H1 (cell line): ENCODE measurements at regions not wholly inside any gene's neighbourhood (a gene's known extent, or its start where the extent isn't known, plus 50 kb on each side); places are given as distances from the start of the nearest gene placed in this dataset.
A peak's percentile ranks its signal among the peaks of the same experiment; 100 is the strongest.

Experiments
- CTCF ChIA-PET: fragments of 300-600 bp; sonication (Branson Sonifier 250); formaldehyde crosslinking; loops from one replicate; lab custom pipeline; 2021; ENCODE audit not compliant: partially characterized antibody; lab: Charles Lee
- POLR2A ChIA-PET: fragments of 300-600 bp; sonication (Branson Sonifier 250); formaldehyde crosslinking; loops from one replicate; lab custom pipeline; 2021; ENCODE audit warnings: inconsistent platforms; ENCODE audit not compliant: partially characterized antibody; lab: Charles Lee
- DNase-seq, 2 experiments: peaks; one replicate each; pipeline versions ENCODE4 v3.0.0 to v3.0.0-alpha.2; 2010 to 2022; ENCODE audit warnings: low spot score in 2 of 2, low read depth in 1 of 2, mixed read lengths in 1 of 2
- FAIRE-seq: peaks from 2 replicates; lab custom pipeline; 2011; peaks lifted over from hg19 to GRCh38; lab: Jason Lieb, UNC
- H2AFZ ChIP-seq: 2 replicates; pipeline ENCODE4 v1.8.1; 2012; ENCODE audit warnings: low read length, inconsistent platforms
- H2AK5ac ChIP-seq: 2 replicates; pipeline ENCODE4 v1.6.1; 2013; ENCODE audit warnings: low read depth, low read length
- H2BK120ac ChIP-seq: replicated peaks from 2 replicates; pipeline ENCODE3; 2013; ENCODE audit warnings: low read depth, low read length, inconsistent platforms
- H2BK12ac ChIP-seq: 2 replicates; pipeline ENCODE4 v1.6.1; 2013; ENCODE audit warnings: low read depth, low read length
- H2BK15ac ChIP-seq: 2 replicates; pipeline ENCODE4 v1.6.1; 2013; ENCODE audit warnings: low read length
- H2BK20ac ChIP-seq: 2 replicates; pipeline ENCODE4 v1.6.1; 2013; ENCODE audit warnings: low read length
- H2BK5ac ChIP-seq: 2 replicates; pipeline ENCODE4 v1.6.1; 2013; ENCODE audit warnings: low read depth, low read length
- H3K14ac ChIP-seq: 2 replicates; pipeline ENCODE4 v1.6.1; 2013; ENCODE audit warnings: inconsistent platforms; ENCODE audit not compliant: insufficient read length
- H3K18ac ChIP-seq: 2 replicates; pipeline ENCODE4 v1.6.1; 2013; ENCODE audit warnings: low read length; ENCODE audit errors: extremely low read depth
- H3K23ac ChIP-seq: 2 replicates; pipeline ENCODE4 v1.6.1; 2013; ENCODE audit warnings: inconsistent platforms; ENCODE audit not compliant: insufficient read length
- H3K23me2 ChIP-seq: 2 replicates; pipeline ENCODE4 v1.6.1; 2013; ENCODE audit warnings: low read depth, low read length
- H3K27ac ChIP-seq: 2 replicates; pipeline ENCODE4 v1.6.1; 2011; ENCODE audit warnings: low read depth, low read length, inconsistent platforms
- H3K27me3 ChIP-seq, 4 experiments: replicated peaks in 1 of 4; 1 replicate in 1 of 4; 2 replicates in 3 of 4; pipeline versions ENCODE4 v1.6.1 to v1.8.1; 2011 to 2013; ENCODE audit warnings: low read length in 3 of 4, mild to moderate bottlenecking in 3 of 4, inconsistent platforms in 2 of 4, mixed read lengths in 2 of 4, moderate library complexity in 1 of 4; ENCODE audit not compliant: control insufficient read depth in 3 of 4, insufficient read depth in 3 of 4; ENCODE audit errors: extremely low read depth in 1 of 4
- H3K36me3 ChIP-seq, 4 experiments: 2 replicates each; pipeline versions ENCODE4 v1.6.1 to v1.8.1; 2011 to 2013; ENCODE audit warnings: mild to moderate bottlenecking in 4 of 4, low read length in 3 of 4, moderate library complexity in 2 of 4, control low read depth in 1 of 4, inconsistent platforms in 1 of 4; ENCODE audit not compliant: insufficient read depth in 4 of 4, control insufficient read depth in 2 of 4
- H3K4ac ChIP-seq: replicated peaks from 2 replicates; pipeline ENCODE3; 2013; ENCODE audit warnings: low read length, low read depth, mixed read lengths, inconsistent platforms; ENCODE audit not compliant: insufficient read length
- H3K4me1 ChIP-seq, 4 experiments: replicated peaks in 1 of 4; 1 replicate in 1 of 4; 2 replicates in 3 of 4; pipeline versions ENCODE4 v1.6.1 to v1.8.1; 2011 to 2013; ENCODE audit warnings: low read length in 3 of 4, inconsistent platforms in 2 of 4, mixed read lengths in 1 of 4; ENCODE audit not compliant: insufficient read depth in 4 of 4, control insufficient read depth in 3 of 4
- H3K4me2 ChIP-seq, 2 experiments: 2 replicates each; pipeline versions ENCODE4 v1.6.1 to v1.8.1; 2011 to 2013; ENCODE audit warnings: low read depth in 2 of 2, low read length in 2 of 2, control low read depth in 1 of 2, inconsistent platforms in 1 of 2, mild to moderate bottlenecking in 1 of 2; ENCODE audit not compliant: insufficient read depth in 1 of 2
- H3K4me3 ChIP-seq, 4 experiments: fragments of 200-600, 300-600 bp in 1 of 4; sonication (generic), shearing (Covaris generic), sonication (Bioruptor Twin) in 1 of 4; 2 replicates each; pipeline versions ENCODE4 v1.5.1 to v1.8.1; 2011 to 2016; ENCODE audit warnings: low read length in 4 of 4, low read depth in 3 of 4, control low read depth in 2 of 4, inconsistent platforms in 2 of 4, mild to moderate bottlenecking in 2 of 4, mixed read lengths in 1 of 4, moderate library complexity in 1 of 4; ENCODE audit not compliant: insufficient read depth in 2 of 4; ENCODE audit errors: extremely low read depth in 1 of 4
- H3K56ac ChIP-seq: replicated peaks from 2 replicates; pipeline ENCODE3; 2013; ENCODE audit warnings: low read depth, mild to moderate bottlenecking, mixed read lengths, low read length, inconsistent platforms; ENCODE audit not compliant: insufficient read length
- H3K79me1 ChIP-seq: 2 replicates; pipeline ENCODE4 v1.6.1; 2013; ENCODE audit warnings: low read depth, low read length, control low read depth
- H3K79me2 ChIP-seq, 2 experiments: 2 replicates each; pipeline versions ENCODE4 v1.6.1 to v1.8.1; 2012 to 2013; ENCODE audit warnings: low read length in 2 of 2, mild to moderate bottlenecking in 2 of 2, inconsistent platforms in 1 of 2; ENCODE audit not compliant: insufficient read depth in 2 of 2, control insufficient read depth in 1 of 2
- H3K9ac ChIP-seq, 4 experiments: replicated peaks in 1 of 4; 1 replicate in 1 of 4; 2 replicates in 3 of 4; pipeline versions ENCODE4 v1.6.1 to v1.8.1; 2011 to 2013; ENCODE audit warnings: low read depth in 3 of 4, low read length in 3 of 4, control low read depth in 2 of 4, mild to moderate bottlenecking in 2 of 4, moderate library complexity in 2 of 4, inconsistent platforms in 1 of 4; ENCODE audit errors: extremely low read depth in 1 of 4
- H3K9me3 ChIP-seq, 2 experiments: 2 replicates each; pipeline versions ENCODE4 v1.6.1 to v1.8.1; 2012 to 2013; ENCODE audit warnings: mild to moderate bottlenecking in 2 of 2, moderate library complexity in 2 of 2, control low read depth in 1 of 2, inconsistent platforms in 1 of 2, low read depth in 1 of 2, low read length in 1 of 2, mixed read lengths in 1 of 2; ENCODE audit not compliant: insufficient read depth in 2 of 2
- H4K20me1 ChIP-seq, 2 experiments: replicated peaks in 1 of 2; 2 replicates each; pipeline versions ENCODE3 to v1.8.1; 2011 to 2013; ENCODE audit warnings: inconsistent platforms in 2 of 2, low read length in 2 of 2, mild to moderate bottlenecking in 1 of 2; ENCODE audit not compliant: insufficient read depth in 2 of 2, control insufficient read depth in 1 of 2
- H4K5ac ChIP-seq: 2 replicates; pipeline ENCODE4 v1.6.1; 2013; ENCODE audit warnings: low read length, low read depth, mixed read lengths, inconsistent platforms; ENCODE audit not compliant: insufficient read length
- H4K8ac ChIP-seq: 2 replicates; pipeline ENCODE4 v1.8.0; 2013; ENCODE audit warnings: mild to moderate bottlenecking, moderate library complexity, low read length, inconsistent platforms; ENCODE audit not compliant: insufficient read depth; ENCODE audit errors: extremely low read depth
- H4K91ac ChIP-seq: replicated peaks from 2 replicates; pipeline ENCODE3; 2013; ENCODE audit warnings: low read length, mixed read lengths, inconsistent platforms; ENCODE audit not compliant: insufficient read length
- RAD21 ChIP-seq, 2 experiments: IDR thresholded peaks in 1 of 2; conservative IDR thresholded peaks in 1 of 2; 2 replicates each; pipeline ENCODE4 v1.6.1; 2011; ENCODE audit warnings: low read depth in 2 of 2, low read length in 2 of 2, improper control_type of control experiment in 1 of 2, inconsistent platforms in 1 of 2, mild to moderate bottlenecking in 1 of 2, moderate library complexity in 1 of 2
- TBP ChIP-seq: IDR thresholded peaks from 2 replicates; pipeline ENCODE4 v1.6.1; 2011; ENCODE audit warnings: low read depth, low read length, improper control_type of control experiment
- WGBS, 2 experiments: shearing (Covaris generic) in 1 of 2; methylation state at CpG; one replicate each; pipeline versions ENCODE4 v1.1.6 to v1.1.7; 2013 to 2015; ENCODE audit warnings: low lambda C conversion rate in 2 of 2, mixed read lengths in 2 of 2, inconsistent platforms in 1 of 2, low coverage in 1 of 2, missing lambda C conversion rate in 1 of 2; ENCODE audit not compliant: insufficient replicate concordance in 2 of 2, insufficient coverage in 1 of 2, insufficient read length in 1 of 2; ENCODE audit errors: extremely low coverage in 1 of 2, missing lambda C conversion rate in 1 of 2; 5-methylcytosine and 5-hydroxymethylcytosine counted together

DNA sequence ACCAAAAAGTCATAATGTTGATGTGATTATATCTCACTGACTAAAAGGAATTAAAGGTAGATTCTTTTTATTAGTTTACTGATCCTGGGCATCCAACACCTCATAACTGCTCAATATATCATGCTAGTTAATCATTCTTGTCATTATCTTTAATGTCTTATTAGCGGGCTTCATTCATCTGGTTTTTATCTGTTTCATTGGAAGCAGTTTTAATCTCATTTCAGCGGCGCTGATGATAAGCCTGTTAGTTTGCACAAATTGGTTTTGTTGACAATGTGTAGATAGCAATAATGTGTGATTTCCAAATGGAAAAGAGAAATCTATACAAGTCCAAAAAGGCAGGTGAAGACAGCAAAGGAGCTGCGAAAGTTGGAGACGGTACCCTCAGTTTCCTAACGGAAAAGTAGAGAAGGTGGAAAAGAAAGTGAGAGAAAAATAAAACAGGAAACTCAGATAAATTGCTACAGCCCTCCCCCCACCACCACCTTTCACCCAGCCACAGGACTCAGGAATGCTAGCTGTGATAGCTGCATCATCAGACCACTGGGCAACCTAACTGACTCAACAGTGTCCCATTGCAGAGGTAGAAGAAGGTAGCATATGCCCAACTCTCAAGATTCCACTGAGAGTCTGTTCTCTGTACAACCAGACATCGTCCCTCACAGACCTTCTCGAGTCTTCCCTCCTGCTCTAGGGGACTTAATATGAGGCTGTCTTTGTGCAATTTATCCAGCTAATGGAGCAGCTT lies 241.7 kb upstream of the CAMK1G start:
- Histone ChIP-seq H3K4me2 (no peak overlapping the region), H2BK20ac (no peak overlapping the region), H2BK120ac (no peak overlapping the region), H3K23ac (no peak overlapping the region), H4K91ac (no peak overlapping the region), H2BK5ac (no peak overlapping the region), H2AFZ (peak overlapping the region; percentile 4; the same call in 1 of the 2 replicates), H4K8ac (no peak overlapping the region), H3K14ac (no peak overlapping the region), H3K4me1 (no peaks in the 10 kb centered on the region; a peak in 1 of 7 replicates), H3K18ac (no peak overlapping the region), H2BK12ac (no peak overlapping the region), H4K5ac (no peak overlapping the region), H3K79me1 (no peaks in the 10 kb centered on the region), H4K20me1 (no peaks in the 10 kb centered on the region), H2BK15ac (no peak overlapping the region), H3K4me3 (no peak overlapping the region), H3K27ac (no peak overlapping the region), H3K9ac (no peak overlapping the region), H3K4ac (peak overlapping the region; percentile 27), H3K36me3 (no peaks in the 10 kb centered on the region), H3K56ac (no peak overlapping the region), H2AK5ac (no peak overlapping the region), H3K79me2 (no peaks in the 10 kb centered on the region), H3K27me3 (no peaks in the 10 kb centered on the region), H3K23me2 (no peaks in the 10 kb centered on the region), H3K9me3 (no peaks in the 10 kb centered on the region)
- DNase-seq (no peak), FAIRE-seq (no peak)
- TF ChIP-seq TBP, result no peak
- TF ChIP-seq RAD21 (IDR thresholded peaks at IDR 0.05 in 1 of 2, conservative IDR thresholded peaks at IDR 0.05 in 1 of 2; ENCODE audit: low read depth in 2 of 2, low read length in 2 of 2), result no peak
- POLR2A ChIA-PET, result no interaction called here
- CTCF ChIA-PET, result interaction anchor here (0.6 to 9.9 kb wide), 7 partner anchors 8 to 134 kb away, joined by 3 to 79 read pairs (median 5); no protein-coding TSS in a partner anchor
- 96% methylated on average over 8 of the region's 8 CpGs; no CpG with 5 or more reads in 1 of the 2 experiments for WGBS, 2 experiments
